HepG2 (cell line): ENCODE measurements at regions not wholly inside any gene's neighbourhood (a gene's known extent, or its start where the extent isn't known, plus 50 kb on each side); places are given as distances from the start of the nearest gene placed in this dataset.

Experiments used
- BHLHE40 ChIP-seq: IDR thresholded peaks from 2 replicates; pipeline ENCODE4 v1.6.1; 2011; ENCODE audit warnings: low read length, improper control_type of control experiment
- CREB1 ChIP-seq, 2 experiments: fragments of 450-650 bp in 1 of 2; IDR thresholded peaks; 2 replicates each; pipeline ENCODE4 v1.6.1; 2016 to 2017; ENCODE audit warnings: control low read depth in 1 of 2, mild to moderate bottlenecking in 1 of 2, missing compliant biosample characterization in 1 of 2, missing genetic modification characterization in 1 of 2
- CTCF ChIP-seq: sonication (generic); formaldehyde crosslinking; IDR thresholded peaks from 2 replicates; pipeline ENCODE4 v1.5.0; 2020; ENCODE audit warnings: mild to moderate bottlenecking, missing genetic modification reagents, moderate library complexity
- HNRNPL ChIP-seq: fragments of 200-400 bp; formaldehyde crosslinking; IDR thresholded peaks from 2 replicates; pipeline ENCODE4 v1.6.1; 2017; ENCODE audit warnings: mild to moderate bottlenecking, low read depth, low read length
- MAX ChIP-seq: IDR thresholded peaks from 2 replicates; pipeline ENCODE4 v1.6.1; 2012; ENCODE audit warnings: inconsistent platforms
- MLX ChIP-seq: IDR thresholded peaks from 2 replicates; pipeline ENCODE4 v1.6.1; 2016
- REST ChIP-seq, 2 experiments: IDR thresholded peaks; 2 replicates each; pipeline ENCODE4 v1.6.1; 2011 to 2012; ENCODE audit warnings: low read length in 2 of 2, borderline replicate concordance in 1 of 2, low read depth in 1 of 2, mild to moderate bottlenecking in 1 of 2, moderate library complexity in 1 of 2
- SUZ12 ChIP-seq: fragments of 150-350 bp; IDR thresholded peaks from 2 replicates; pipeline ENCODE4 v1.6.1; 2014; ENCODE audit warnings: low read depth, low read length
- TBP ChIP-seq: sonication (generic); formaldehyde crosslinking; IDR thresholded peaks from 2 replicates; pipeline ENCODE4 v1.5.0; 2020; ENCODE audit warnings: missing genetic modification reagents
- ZGPAT ChIP-seq: IDR thresholded peaks from 2 replicates; pipeline ENCODE4 v1.6.1; 2016; ENCODE audit warnings: mild to moderate bottlenecking
- ZNF264 ChIP-seq: sonication (generic); formaldehyde crosslinking; IDR thresholded peaks from 2 replicates; pipeline ENCODE4 v1.4.0; 2020; ENCODE audit warnings: missing genetic modification reagents

- TF ChIP-seq MAX = no peak
- no peak for TF ChIP-seq CTCF (CRISPR knock-in tag)
- TF ChIP-seq ZNF264 (CRISPR knock-in tag) = no peak
- no peak for TF ChIP-seq TBP (CRISPR knock-in tag)
- TF ChIP-seq CREB1 (IDR thresholded peaks at IDR 0.05) = no peak
- TF ChIP-seq CREB1 (CRISPR knock-in tag; IDR thresholded peaks at IDR 0.05) = no peak
- TF ChIP-seq ZGPAT = no peak
- TF ChIP-seq SUZ12 = no peak
- no peak for TF ChIP-seq HNRNPL
- TF ChIP-seq MLX (CRISPR knock-in tag) = no peak
- no peak for TF ChIP-seq BHLHE40
- no peak for TF ChIP-seq REST (IDR thresholded peaks at IDR 0.05; ENCODE audit: borderline replicate concordance in 1 of 2, low read depth in 1 of 2, low read length in 2 of 2)
These were observed 459.7 kb upstream of the SEMA3A start for GRCh38 chr7:84654273-84654672.
